HTR-8/SVneo (cell line): ENCODE measurements at regions not wholly inside any gene's neighbourhood (a gene's known extent, or its start where the extent isn't known, plus 50 kb on each side); places are given as distances from the start of the nearest gene placed in this dataset.
"Not testable (repeated sequence)": the region's sequence is repeated elsewhere in the genome, so short reads cannot be mapped to it uniquely, and the experiment has no call there.

Source experiments
- DNase-seq: peaks from one replicate; pipeline ENCODE4 v3.0.0; 2011; ENCODE audit warnings: low spot score, mixed read lengths; ENCODE audit not compliant: insufficient read length
- FAIRE-seq: peaks from 2 replicates; lab custom pipeline; 2011; peaks lifted over from hg19 to GRCh38; lab: Jason Lieb, UNC

GRCh38 chr1:98575955-98576354 lies 85.6 kb upstream of the SNX7 start:
- FAIRE-seq (no peak), DNase-seq (no peak)

- DNase-seq: no peak
- no peak for FAIRE-seq
These were observed 95.6 kb upstream of the SNX7 start for GRCh38 chr1:98565951-98566350.

- no peak for DNase-seq
- no peak for FAIRE-seq
These were observed 102.2 kb upstream of the SNX7 start for GRCh38 chr1:98559291-98559690.

GRCh38 chr1:98557895-98558294 lies 103.6 kb upstream of the SNX7 start:
- DNase-seq: no peak

GRCh38 chr1:98556521-98557158 lies 104.9 kb upstream of the SNX7 start:
- no peak for FAIRE-seq
- peak; percentile 2 for DNase-seq

More at GRCh38 chr1:98557895-98558294, 103.6 kb upstream of the SNX7 start:
- no peak for FAIRE-seq

GRCh38 chr1:98555814-98556213 lies 105.7 kb upstream of the SNX7 start:
- DNase-seq (no peak), FAIRE-seq (no peak)

- not testable (repeated sequence) for DNase-seq, FAIRE-seq
These were observed 108.9 kb upstream of the SNX7 start for GRCh38 chr1:98552576-98553074.

GRCh38 chr1:98550076-98550475 lies 111.4 kb upstream of the SNX7 start:
- DNase-seq (no peak), FAIRE-seq (no peak)

- DNase-seq (no peak), FAIRE-seq (no peak)
These were observed 115.2 kb upstream of the SNX7 start for GRCh38 chr1:98546319-98546718.

GRCh38 chr1:98538106-98538505 lies 123.4 kb upstream of the SNX7 start:
- DNase-seq: no peak
- no peak for FAIRE-seq

GRCh38 chr1:98523256-98523655 lies 138.3 kb upstream of the SNX7 start:
- DNase-seq (no peak), FAIRE-seq (no peak)

GRCh38 chr1:98516306-98516705 lies 145.2 kb upstream of the SNX7 start:
- FAIRE-seq (no peak), DNase-seq (no peak)

GRCh38 chr1:98515744-98516143 lies 145.8 kb upstream of the SNX7 start:
- FAIRE-seq: no peak
- no peak for DNase-seq

GRCh38 chr1:98512216-98512615 lies 149.3 kb upstream of the SNX7 start:
- not testable (repeated sequence) for FAIRE-seq, DNase-seq

GRCh38 chr1:98503771-98504170 lies 157.8 kb upstream of the SNX7 start:
- FAIRE-seq: no peak

GRCh38 chr1:98502937-98503336 lies 158.6 kb upstream of the SNX7 start:
- no peak for FAIRE-seq
- no peak for DNase-seq

More at GRCh38 chr1:98503771-98504170, 157.8 kb upstream of the SNX7 start:
- DNase-seq: no peak

GRCh38 chr1:98500324-98500723 lies 161.2 kb upstream of the SNX7 start:
- DNase-seq (no peak), FAIRE-seq (no peak)

- DNase-seq (no peak), FAIRE-seq (no peak)
These were observed 162.9 kb upstream of the SNX7 start for GRCh38 chr1:98498651-98499050.

GRCh38 chr1:98497497-98497896 lies 164.0 kb upstream of the SNX7 start:
- no peak for DNase-seq
- no peak for FAIRE-seq

GRCh38 chr1:98496256-98496995 lies 165.1 kb upstream of the SNX7 start:
- FAIRE-seq (no peak), DNase-seq (peak; percentile 1)

- no peak for FAIRE-seq
- no peak for DNase-seq
These were observed 168.1 kb upstream of the SNX7 start for GRCh38 chr1:98493469-98493868.

GRCh38 chr1:98490099-98490498 lies 171.4 kb upstream of the SNX7 start:
- FAIRE-seq: no peak

More at GRCh38 chr1:98490099-98490498, 171.4 kb upstream of the SNX7 start:
- no peak for DNase-seq
